Stimulated activated CD4-positive, alpha-beta T cell treated with anti-CD3 and anti-CD28 coated beads, Interleukin-2, amount 100 ng/mL, for 48 hours (primary cell): ENCODE measurements at regions not wholly inside any gene's neighbourhood (a gene's known extent, or its start where the extent isn't known, plus 50 kb on each side); places are given as distances from the start of the nearest gene placed in this dataset.
"Not testable (repeated sequence)": the region's sequence is repeated elsewhere in the genome, so short reads cannot be mapped to it uniquely, and the experiment has no call there.

Experiments used
- DNase-seq, 2 donors: peaks; one replicate each; pipeline ENCODE4 v3.0.0-alpha.2; 2020

DNA sequence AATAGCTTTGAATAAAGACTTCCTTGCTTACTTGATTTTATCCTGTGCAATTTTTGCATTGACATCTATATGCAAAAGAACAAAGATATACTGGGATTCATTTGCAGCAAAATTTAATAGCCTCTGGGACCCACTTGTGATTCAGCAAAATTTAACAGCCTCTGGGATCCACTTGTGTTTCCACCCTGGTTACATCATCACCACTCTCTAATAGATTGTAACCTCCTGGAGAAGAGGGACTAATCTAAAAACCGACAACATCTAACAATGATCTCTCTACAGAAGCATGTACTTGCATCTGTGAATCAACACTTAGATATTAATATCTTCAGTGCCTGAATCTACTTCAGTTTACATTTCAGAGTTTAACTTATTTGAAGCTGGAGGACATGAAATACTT is 202.0 kb upstream of the CPHXL start:
- DNase-seq = no peak

DNA sequence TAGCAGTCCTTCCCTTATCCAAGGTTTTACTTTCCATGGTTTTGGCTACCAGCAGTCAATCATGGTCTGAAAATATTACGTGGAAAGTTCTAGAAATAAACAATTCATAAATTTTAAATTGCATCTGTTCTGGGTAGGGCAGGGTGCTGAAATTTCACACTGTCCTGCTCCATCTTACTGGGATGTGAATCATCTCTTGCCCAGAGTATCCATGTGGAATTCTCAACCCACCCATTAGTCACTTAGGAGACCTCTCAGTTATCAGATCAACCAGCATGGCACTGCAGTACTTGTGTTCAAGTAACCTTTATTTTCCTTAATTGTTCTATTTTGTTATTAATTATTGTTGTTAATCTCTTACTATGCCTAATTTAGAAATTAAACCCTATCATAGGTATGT is 202.8 kb upstream of the CPHXL start:
- DNase-seq = no peak

GRCh38 chr16:75931043-75931442 is 204.8 kb upstream of the CPHXL start:
- DNase-seq = no peak

DNA sequence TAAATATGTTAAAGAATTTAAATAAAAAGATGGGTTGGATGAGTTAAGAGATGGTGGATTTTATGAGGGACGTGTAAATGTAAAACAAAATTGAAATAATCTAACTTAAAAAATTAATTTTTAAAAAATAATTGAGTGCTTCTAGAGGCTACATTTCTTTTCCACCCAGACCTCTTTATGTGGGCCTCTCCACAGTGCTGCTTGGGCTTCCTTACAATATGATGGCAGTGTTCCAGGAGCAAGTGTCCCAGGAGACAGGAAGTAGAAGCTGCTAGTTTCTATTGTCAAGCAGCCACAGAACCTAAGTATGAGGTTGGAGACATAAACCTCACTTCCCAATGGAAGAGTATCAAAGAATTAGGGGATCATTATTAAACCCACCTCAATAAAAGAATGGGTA is 205.7 kb upstream of the CPHXL start:
- DNase-seq = no peak

- DNase-seq = no peak
Measured at GRCh38 chr16:75938818-75939217, 212.5 kb upstream of the CPHXL start.

- no peak for DNase-seq
Measured at GRCh38 chr16:75942351-75942750, 216.1 kb upstream of the CPHXL start.

GRCh38 chr16:75942936-75943335 is 216.6 kb upstream of the CPHXL start:
- DNase-seq = no peak

GRCh38 chr16:75943705-75944514 is 217.6 kb upstream of the CPHXL start:
- DNase-seq = no peak

- DNase-seq = no peak
Measured at GRCh38 chr16:75945916-75946457, 219.7 kb upstream of the CPHXL start.

- no peak for DNase-seq
Measured at GRCh38 chr16:75947626-75948239, 221.4 kb upstream of the CPHXL start.

DNA sequence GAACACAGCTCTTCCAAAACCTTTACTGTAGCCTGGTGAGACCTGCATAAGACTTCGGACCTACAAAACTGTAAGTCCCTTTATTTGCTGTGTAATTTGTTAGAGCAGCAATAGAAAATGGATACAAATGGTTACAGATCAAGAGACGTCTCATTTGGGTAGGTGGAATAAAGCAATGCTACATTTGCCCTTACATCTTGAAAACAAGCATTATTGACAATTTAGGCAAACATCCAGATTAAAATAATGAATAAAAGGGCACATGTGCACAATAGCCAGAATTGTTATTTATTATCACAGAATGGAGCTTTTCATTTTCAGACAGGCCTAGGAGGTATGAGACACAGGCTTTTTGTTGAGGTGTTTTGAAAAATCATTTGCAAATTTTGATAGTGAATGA is 222.2 kb upstream of the CPHXL start:
- DNase-seq = no peak

DNA sequence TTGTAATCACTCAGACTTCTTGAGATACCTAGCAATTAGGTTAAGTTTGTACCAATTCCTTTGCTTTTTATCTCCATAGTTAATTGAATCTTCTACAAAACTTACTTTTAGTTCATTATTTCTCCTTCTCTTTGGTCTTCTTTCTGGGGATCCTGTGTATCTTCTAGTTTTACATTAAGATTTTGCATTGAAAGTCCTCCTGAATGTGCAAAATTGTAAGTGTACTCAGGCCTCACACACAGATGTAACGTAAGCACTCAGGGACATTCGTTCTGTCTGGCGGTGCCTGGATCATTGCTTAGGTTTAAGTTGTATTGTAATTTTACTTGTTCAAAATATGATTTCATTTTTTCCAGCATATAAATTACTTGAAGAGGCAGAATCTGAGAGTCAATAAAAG is 222.6 kb upstream of the CPHXL start:
- DNase-seq = no peak

DNA sequence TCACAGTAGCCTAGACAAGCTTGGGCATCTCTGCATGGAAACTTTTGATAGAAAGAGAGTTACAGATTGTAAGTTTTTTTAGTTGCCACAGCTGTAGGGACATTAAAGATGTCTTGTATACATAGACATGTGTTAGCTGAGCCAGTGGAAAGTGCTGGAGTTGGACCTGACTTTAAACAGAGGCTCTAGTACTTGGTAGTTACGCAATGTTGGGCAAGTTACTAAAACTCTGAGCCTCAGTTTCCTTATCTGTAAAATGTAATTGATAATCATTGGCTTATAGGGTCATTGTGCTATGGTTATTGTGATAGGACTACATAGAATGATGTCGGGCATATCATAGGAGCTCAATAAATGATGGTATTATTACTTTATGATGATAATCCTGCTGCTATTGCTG is 225.8 kb upstream of the CPHXL start:
- DNase-seq = no peak

- no peak for DNase-seq
Measured at GRCh38 chr16:75957870-75958269, 231.6 kb upstream of the CPHXL start.

DNA sequence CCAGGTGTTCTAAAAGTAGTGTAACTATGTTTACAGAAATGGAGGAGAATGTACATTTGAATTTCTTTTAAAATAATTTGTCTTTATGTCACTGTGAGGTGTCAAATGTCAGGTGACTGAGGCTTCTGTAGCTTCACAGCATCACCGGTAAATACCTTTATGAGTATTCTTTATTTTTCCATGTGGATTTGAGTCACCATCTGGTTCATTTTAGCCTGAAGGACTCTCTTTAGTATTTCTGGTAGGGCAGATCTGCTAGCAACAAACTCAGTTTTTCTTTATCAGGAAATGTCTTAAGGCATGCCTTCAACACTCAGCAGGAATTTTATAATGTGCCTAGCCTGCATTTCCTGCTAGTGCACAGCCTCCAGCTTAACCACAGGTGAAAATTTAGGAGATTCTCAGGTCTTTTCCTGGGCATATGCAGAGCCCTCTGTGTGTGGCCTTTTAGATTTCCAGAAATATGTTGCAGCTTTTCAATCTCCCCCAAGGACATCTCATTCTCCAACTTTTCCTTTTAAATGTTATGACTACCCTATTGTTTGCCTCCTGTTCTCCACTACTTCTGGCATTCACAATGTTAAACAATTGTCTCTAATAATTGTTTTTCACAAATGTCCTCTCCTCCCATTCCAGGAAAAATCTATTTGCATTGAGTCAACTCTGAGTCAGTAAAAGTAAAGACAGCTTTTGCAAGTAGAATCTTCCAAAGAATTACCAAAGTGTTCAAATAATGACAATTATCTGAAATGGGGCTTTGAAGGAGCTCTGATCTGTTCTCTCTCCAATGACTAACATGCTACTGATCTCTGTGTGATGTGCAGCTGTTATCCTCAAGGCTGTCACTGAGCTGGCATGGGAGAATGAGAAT is 239.4 kb upstream of the CPHXL start:
- no peak for DNase-seq

DNA sequence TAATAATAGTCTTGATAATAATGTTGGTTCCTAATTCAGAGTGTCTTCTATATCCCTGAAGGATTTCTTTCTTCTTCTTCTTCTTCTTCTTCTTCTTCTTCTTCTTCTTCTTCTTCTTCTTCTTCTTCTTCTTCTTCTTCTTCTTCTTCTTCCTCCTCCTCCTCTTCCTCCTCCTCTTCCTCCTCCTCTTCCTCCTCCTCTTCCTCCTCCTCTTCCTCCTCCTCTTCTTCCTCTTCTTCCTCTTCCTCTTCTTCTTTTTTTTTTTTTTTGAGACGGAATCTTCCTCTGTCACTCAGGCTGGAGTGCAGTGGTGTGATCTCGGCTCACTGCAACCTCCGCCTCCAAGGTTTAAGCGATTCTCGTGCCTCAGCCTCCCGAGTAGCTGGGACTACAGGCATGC is 242.8 kb upstream of the CPHXL start:
- DNase-seq = not testable (repeated sequence)

GRCh38 chr16:75971334-75971733 is 245.0 kb upstream of the CPHXL start:
- DNase-seq = no peak

DNA sequence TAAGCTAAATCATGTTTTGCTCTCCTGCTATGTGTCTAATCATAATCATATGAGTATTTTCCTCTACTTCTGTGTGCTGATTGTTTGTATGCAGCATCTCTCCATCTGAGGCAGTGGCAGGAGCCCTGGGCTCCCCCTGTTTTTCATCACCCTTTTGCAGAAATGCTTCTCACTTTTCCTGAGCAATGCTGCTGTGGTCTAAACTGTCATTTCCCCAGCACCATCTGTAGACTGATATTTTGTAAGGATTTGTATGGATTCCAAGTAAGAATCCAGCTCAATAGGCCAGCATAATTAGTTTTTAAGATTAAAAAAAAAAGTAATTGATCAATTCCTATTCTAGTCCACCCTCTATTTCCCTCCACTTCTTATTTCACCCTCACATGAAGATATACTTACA is 257.0 kb upstream of the CPHXL start:
- DNase-seq = no peak

DNA sequence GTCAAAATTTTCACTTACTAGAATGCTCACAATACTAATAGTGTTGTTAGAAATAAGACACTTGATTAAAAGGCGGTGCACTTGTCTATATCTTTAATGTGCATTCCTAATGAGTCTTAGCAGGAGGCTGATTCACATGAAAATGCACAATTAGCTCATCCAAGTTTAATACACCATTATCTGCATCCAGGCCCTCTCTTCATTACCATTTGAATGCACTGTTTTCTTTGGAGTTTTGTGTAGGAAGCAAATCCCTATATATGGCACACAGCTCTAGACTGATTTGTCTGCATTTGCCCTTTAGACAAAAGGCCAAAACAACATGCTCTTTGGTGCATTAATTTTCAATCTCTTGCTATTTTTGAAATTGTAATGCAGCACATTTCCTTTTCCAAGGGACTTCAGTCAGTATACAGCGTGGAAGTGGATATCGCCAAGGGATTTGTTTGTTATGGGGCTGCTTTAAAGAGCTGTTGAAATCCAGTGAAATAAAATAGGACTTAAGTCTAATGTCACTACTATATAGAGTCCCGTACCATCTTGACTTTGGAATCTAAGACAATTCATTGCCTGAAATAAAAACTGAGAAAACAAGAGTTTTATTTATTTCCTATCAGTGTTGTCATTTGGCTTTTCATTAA is 257.6 kb upstream of the CPHXL start:
- DNase-seq = no peak

- no peak for DNase-seq
Measured at GRCh38 chr16:75987323-75987722, 261.0 kb upstream of the CPHXL start.

DNA sequence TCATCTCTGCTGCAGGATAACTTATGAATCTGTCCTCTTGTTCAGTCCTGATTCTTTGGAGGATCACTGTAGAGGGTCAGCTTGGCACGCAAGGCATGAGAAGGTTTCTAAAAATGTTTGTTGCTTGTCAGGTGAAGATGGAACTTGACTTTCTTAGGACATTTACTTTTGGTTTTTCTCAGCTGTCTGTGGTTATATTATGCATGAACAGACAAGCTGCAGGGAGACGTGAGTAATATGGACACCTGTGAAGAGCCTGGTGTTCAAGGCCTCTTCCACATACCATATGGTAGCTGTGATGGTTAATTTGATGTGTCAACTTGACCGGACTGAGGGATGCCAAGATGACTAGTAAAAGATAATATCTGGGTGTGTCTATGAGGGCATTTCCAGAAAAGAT is 270.2 kb upstream of the CPHXL start:
- DNase-seq = no peak

GRCh38 chr16:75997606-75998005 is 271.3 kb upstream of the CPHXL start:
- DNase-seq = no peak

GRCh38 chr16:76007645-76008044 is 269.6 kb upstream of the CNTNAP4 start:
- DNase-seq = no peak
